ENCODE measurements at regions not wholly inside any gene's neighbourhood (a gene's known extent, or its start where the extent isn't known, plus 50 kb on each side); places are given as distances from the start of the nearest gene placed in this dataset.
A peak's percentile ranks its signal among the peaks of the same experiment; 100 is the strongest.

DNA sequence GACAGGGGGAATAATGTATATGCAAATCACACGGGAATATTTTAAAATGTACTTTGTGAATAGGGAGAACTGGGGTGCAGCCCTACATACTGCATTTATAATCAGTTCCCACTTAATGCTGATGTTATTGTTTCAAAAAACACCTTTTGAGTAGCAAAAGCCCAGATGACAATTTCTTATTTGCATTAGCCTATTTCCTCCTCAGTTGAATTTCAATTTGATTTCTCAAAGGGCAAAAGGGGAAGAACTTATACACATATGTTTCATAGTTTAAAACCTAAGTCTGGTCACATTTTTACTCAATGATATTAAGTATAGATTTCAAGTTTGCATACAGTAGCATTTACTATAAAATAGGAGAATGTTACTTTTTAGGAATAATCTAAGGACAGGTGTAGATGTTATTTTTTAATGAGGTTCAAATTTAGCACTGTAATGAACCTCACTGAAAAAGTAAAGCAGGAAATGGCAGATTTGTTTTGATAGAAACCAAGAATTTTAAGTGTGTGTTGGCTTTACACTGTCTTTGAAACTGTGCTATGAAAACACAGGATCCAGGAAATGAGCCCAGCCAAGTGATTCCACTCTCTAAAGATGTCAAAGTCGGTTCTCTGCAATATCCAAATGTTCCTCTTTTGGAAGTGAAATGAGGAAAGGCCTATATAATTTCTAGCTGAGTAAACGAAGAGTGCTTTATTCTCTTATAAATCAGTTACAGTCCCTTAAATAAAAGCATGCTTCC, 367.4 kb downstream of the BTG1 start:
- no CpG with 5 or more reads among the region's 3 CpGs for WGBS (ENCODE audit: insufficient coverage)
- peak overlapping the region; percentile 32 for H3K9ac ChIP-seq (ENCODE audit: low read length)
- H3K79me2 ChIP-seq (ENCODE audit: control insufficient read depth, insufficient read depth, low read length): no peaks in the 10 kb centered on the region
- peak overlapping the region in 1 of 5 experiments; percentile 16 for H3K4me3 ChIP-seq (ENCODE audit: control extremely low read depth in 1 of 5, extremely low read depth in 1 of 5, insufficient read depth in 1 of 5, low read depth in 2 of 5, low read length in 4 of 5)
- H3K27me3 ChIP-seq (replicated peaks in 1 of 4; ENCODE audit: control extremely low read depth in 1 of 4, control insufficient read depth in 3 of 4, insufficient read depth in 4 of 4, low read length in 3 of 4): no peaks in the 10 kb centered on the region
- H3K4me1 ChIP-seq (ENCODE audit: control insufficient read depth in 2 of 2, insufficient read depth in 2 of 2, low read length in 2 of 2): peaks cover 22 to 23% of the 10 kb centered on the region in 2 donors
- H3K9me3 ChIP-seq (ENCODE audit: control extremely low read depth in 1 of 3, control insufficient read depth in 2 of 3, insufficient read depth in 1 of 3, low read length in 2 of 3): no peaks in the 10 kb centered on the region
- no peaks in the 10 kb centered on the region for H4K20me1 ChIP-seq (ENCODE audit: control insufficient read depth, insufficient read depth, low read length, poor library complexity, severe bottlenecking)
- Mint-ChIP-seq H3K27ac (peak overlapping the region; percentile 88), H3K27me3 (peaks cover 7% of the 10 kb centered on the region), H3K9me3 (ENCODE audit: insufficient read depth) (peaks cover 1% of the 10 kb centered on the region), H3K4me3 (peak overlapping the region; percentile 67), H3K4me1 (peaks cover 20% of the 10 kb centered on the region)
- H3K27ac ChIP-seq (ENCODE audit: low read length in 2 of 2): peak overlapping the region; percentile 63 to 83
- H2AFZ ChIP-seq (ENCODE audit: insufficient read depth, low read depth, low read length, poor library complexity, severe bottlenecking): peak overlapping the region; percentile 62
- H3K36me3 ChIP-seq (replicated peaks in 1 of 2; ENCODE audit: control extremely low read depth in 1 of 2, control insufficient read depth in 1 of 2, extremely low read depth in 1 of 2, insufficient read depth in 2 of 2, low read length in 1 of 2): no peaks in the 10 kb centered on the region
- peak; percentile 49 for DNase-seq
- intact Hi-C loops (cut with micrococcal nuclease): no loop called here
- POLR2A ChIA-PET: no interaction called here
- H3K4me2 ChIP-seq (replicated peaks; ENCODE audit: low read depth, low read length, poor library complexity, severe bottlenecking): peak overlapping the region; percentile 45
- CTCF ChIA-PET: interaction anchor here (0.9 to 3.3 kb wide), 2 partner anchors 14 to 34 kb away, joined by 3 to 21 read pairs; no protein-coding TSS in a partner anchor
- TF ChIP-seq, protein P1, sequence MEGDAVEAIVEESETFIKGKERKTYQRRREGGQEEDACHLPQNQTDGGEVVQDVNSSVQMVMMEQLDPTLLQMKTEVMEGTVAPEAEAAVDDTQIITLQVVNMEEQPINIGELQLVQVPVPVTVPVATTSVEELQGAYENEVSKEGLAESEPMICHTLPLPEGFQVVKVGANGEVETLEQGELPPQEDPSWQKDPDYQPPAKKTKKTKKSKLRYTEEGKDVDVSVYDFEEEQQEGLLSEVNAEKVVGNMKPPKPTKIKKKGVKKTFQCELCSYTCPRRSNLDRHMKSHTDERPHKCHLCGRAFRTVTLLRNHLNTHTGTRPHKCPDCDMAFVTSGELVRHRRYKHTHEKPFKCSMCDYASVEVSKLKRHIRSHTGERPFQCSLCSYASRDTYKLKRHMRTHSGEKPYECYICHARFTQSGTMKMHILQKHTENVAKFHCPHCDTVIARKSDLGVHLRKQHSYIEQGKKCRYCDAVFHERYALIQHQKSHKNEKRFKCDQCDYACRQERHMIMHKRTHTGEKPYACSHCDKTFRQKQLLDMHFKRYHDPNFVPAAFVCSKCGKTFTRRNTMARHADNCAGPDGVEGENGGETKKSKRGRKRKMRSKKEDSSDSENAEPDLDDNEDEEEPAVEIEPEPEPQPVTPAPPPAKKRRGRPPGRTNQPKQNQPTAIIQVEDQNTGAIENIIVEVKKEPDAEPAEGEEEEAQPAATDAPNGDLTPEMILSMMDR (IDR thresholded peaks at IDR 0.05): no peak
- TF ChIP-seq EZH2 (IDR thresholded peaks at IDR 0.05; ENCODE audit: borderline replicate concordance, insufficient read depth, low read depth, low read length, poor library complexity, severe bottlenecking): no peak
- ATAC-seq (ENCODE audit: low read depth): peak; percentile 53
